NCI-H1417 (cell line): ENCODE measurements at regions not wholly inside any gene's neighbourhood (a gene's known extent, or its start where the extent isn't known, plus 50 kb on each side); places are given as distances from the start of the nearest gene placed in this dataset.
"Not testable (repeated sequence)": the region's sequence is repeated elsewhere in the genome, so short reads cannot be mapped to it uniquely, and the experiment has no call there.

Source experiments
- DNase-seq, 3 experiments: peaks; one replicate each; lab custom pipeline; 2025; lab: John Stamatoyannopoulos, UW

DNA sequence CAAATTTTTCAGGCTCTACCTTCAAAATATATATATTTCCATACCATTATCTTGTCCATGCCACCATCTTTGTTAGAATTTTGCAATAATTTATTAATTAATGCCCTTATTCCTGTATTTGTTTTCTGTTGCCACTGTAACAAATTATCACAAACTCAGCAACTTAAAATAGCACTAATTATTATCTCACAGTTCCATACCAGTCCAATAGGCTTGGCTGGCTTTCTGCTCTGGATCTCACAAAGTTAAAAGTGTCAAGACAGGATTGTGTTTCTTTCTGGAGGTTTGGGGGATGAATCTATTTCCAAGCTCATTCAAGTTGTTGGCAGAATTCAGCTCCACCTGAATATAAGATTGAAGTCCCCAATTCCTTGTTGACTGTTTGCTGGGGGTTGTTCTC is 58.6 kb upstream of the SLC38A4 start:
- DNase-seq, result no peak

DNA sequence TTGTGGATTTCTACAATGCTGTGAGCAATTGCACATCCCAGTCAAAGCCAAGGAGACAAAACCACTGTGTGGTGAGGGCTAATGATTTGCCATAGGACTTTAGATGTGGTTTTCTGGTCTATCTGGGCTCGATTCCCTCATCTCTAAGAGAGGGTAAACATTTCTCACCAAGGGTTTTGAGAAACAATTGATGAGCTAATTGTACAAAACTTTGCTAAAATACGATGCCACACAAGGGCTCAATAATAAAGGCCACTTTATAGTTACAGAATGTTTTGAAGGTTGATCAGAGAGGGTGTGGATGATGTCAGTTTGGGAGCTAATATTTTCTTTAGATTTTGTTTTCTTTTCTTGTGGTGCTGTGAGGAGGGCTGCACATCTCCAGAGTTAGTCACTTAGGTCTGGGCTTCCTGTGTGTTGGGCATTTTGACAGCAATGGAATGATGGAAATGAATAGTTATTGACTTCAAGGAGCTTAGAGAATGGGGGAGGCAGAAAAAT is 60.8 kb upstream of the SLC38A4 start:
- DNase-seq, result no peak

DNA sequence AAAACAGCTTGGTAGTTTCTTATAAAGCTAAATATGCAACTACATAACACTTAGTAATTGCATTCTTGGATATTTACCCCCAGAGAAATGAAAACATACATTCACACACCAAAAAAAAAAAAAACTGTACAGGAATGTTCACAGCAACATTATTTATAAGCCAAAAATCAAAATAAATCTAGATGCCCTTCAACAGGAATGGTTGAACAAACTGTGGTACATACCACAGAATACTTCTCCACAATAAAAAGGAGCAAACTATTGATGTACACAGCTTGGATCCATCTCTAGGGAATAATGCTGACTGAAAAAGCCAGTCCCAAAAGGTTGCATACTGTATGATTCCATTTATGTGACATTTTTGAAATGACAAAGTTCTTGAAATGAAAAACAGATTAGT is 62.1 kb upstream of the SLC38A4 start:
- no peak for DNase-seq

DNA sequence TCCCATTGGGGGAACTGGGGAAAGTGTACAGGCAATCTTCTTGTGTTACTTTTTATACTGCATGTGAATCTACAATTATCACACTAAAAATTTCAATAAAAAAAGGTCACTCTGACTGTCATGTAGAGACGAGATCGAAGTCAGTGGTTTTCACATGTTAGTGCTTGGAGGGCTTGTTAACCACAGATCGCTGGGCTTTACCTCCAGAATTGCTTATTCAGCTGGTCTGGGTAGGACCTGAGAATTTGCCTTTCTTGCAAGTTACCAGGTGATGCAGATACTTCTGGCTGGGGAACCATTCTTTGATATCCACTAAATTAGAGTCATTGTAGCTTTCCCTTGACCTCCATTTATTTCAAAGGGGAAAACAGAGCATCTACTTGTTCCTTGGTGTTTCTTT is 62.8 kb upstream of the SLC38A4 start:
- no peak for DNase-seq

DNA sequence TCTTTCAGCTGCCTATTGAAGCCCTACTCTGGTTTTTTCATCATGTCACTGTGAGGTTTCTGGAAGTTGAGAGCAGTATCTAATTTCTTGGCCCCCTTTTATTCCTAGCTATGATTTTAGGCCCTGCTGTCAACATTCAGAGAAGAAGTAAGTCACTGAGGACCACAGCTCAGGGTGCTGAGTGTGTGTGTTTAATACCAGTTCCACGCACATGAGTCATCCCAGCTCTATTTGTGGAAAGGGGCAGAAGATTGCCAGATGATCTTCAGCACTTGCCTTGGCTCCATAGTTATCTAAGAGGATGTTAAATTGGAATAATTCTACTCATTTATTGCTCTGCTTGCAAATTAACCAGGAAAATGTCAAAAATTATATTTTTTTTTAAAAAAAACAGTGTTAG is 65.5 kb upstream of the SLC38A4 start:
- DNase-seq, result no peak

- DNase-seq, result no peak
Measured at GRCh38 chr12:46892034-46892705, 66.4 kb upstream of the SLC38A4 start.

GRCh38 chr12:46892887-46893286 is 67.1 kb upstream of the SLC38A4 start:
- DNase-seq, result no peak

DNA sequence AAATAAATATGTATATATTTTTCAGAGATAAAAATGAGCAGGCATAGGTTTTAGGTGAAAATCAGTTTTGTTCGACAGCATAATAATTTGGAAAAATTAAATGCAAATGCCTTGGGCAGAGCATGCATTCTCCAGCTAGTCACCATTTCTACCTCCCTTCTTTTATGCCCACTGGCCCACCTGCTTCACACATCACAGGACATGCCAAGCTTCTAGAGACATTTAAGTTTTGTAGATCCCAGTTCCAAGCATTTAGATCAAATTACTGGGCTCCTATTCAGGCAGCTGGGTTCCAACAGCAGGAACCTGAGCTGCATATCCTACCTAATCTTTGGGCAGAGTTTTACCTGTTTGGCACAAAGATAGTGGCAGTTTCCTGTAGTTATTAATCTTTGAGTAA is 67.6 kb upstream of the SLC38A4 start:
- no peak for DNase-seq

DNA sequence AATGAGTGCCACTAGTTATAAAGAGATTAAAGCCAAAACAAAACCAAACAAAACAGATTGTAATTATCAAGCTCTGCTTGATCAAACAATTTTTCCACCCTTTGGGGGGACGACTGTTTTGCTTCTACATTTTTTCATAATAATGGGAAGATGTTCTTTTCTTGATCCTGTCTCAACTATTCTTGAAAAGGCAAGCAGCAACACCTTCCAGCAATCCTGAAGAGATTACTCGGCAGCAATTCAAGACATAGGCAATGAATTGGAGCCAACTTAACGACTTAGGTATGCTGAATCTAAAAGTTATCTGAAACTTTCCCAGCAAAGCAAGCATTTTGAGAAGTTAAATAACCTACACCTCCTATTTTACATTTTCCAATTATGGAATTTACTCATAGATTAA is 69.9 kb upstream of the SLC38A4 start:
- DNase-seq, result no peak

DNA sequence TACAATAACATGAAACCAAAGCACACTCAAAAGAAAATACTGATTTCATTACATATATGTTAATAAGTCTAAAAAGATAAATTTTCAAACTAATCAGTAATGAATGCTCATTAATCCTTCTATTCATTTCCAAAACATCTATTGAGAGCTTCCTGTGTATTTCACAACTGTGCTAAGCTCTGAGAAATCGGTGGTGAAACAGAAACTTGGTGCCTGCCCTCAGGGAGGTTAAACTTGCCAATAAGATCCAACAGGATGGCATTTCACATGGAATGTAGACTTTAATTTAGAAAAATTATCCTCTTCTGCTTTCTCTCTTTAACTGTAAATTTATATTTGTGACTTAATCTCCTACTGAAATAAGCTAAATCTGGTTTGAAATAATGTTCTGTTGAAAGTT is 70.9 kb upstream of the SLC38A4 start:
- DNase-seq, result no peak

GRCh38 chr12:46898152-46898931 is 72.5 kb upstream of the SLC38A4 start:
- DNase-seq, result no peak

DNA sequence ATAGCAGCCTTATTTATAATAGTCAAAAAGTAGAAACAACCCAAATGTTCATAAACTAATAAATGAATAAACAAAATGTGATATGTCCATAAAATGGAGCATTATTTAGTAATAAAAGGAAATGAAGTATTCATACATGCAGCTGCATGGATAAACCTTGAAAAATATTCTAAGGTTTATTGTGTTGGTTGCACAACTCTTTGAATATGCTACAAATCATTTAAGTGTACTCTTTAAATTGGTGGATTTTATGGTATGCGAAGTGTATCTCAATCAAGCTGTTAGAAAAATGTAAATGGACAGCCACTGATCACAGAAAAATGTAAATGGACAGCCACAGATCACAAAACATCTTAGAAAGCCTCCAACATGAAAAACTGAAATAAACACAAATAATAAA is 73.2 kb upstream of the SLC38A4 start:
- DNase-seq, result no peak

DNA sequence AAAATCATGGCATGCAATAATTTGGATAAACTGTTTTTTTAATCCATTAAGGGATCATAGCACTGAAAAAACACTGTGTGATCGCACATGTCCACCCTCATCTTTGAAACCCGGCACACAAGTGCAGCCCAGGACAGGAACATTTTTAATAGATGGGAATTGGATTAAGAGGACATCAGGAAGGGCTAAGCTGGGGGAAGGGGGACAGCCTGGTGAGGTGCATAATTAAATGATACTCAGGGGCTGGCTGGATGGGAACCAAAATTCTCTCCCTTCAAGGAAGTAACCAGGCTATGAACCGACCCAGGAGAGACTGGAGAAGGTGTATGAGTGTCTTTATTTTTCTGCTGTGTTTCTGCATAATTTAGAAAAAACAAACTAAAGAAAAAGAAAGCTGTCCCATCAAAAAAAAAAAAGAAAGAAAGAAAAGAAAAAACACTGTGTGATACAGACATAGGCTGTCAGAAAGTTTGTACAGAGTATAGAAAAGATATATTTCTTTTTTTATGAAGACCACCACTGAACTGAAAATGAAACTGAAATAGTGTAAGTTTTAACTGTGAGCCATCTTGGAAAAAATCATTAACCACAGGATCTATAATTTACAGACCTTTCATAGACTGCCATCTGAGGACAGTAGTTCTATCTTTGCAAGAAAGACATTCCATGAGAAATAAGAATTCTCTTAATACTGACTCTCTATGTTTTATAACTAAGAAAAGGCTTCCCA is 75.1 kb upstream of the SLC38A4 start:
- no peak for DNase-seq

DNA sequence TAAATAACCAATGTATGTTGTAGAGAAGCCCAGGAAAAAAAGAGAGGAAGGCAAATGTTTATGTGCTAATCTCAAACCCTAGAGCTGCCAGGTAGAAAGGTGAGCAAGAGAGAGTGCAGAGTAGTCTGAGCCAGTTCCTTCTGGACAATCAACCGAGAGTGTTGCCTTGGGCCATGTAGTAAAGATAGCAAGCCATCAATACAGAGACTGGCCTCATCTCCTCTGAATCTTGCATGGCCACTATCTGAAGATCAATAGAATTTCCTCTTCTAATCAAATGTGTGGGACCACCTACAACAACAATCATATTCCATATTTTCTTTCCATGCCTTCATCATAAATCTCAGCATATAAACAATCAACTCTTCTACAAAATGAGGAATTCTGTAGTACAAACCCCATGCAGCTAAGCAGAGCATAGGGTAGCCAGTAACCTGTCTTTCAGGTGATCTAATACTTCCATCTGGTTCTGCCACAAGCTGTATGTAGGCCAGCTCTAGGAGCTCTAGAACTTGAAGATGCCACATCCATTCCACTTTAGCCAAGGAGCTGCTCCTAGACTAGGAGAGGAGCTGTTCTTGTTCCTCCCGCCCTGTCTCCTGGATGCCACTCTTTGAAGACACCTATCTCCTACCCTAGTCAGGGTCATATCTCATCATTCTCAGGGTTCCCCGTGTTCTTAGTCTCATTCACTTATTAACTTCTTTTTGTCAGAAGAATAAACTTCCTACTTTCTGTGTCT is 75.8 kb upstream of the SLC38A4 start:
- DNase-seq, result no peak

DNA sequence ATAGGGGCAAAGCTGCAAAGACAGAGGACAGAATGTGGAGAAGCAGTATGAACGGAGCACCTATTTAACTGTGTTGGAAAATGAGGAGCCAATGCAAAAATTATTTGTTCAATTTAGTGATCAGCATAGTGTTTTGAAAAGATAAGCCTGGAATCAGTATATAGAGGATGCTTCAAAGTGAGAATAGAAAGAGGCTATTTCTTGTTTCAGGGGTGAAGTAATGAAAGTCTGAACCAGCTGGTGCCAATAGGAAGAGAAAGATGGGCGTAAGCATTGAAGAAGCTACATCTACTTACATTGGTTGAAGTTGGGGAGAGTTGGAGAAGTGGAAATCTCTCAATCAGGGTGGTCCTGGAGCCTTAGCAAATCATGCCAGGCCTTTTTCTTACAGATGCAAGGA is 77.3 kb upstream of the SLC38A4 start:
- DNase-seq, result no peak

- no peak for DNase-seq
Measured at GRCh38 chr12:46904406-46905238, 78.8 kb upstream of the SLC38A4 start.

DNA sequence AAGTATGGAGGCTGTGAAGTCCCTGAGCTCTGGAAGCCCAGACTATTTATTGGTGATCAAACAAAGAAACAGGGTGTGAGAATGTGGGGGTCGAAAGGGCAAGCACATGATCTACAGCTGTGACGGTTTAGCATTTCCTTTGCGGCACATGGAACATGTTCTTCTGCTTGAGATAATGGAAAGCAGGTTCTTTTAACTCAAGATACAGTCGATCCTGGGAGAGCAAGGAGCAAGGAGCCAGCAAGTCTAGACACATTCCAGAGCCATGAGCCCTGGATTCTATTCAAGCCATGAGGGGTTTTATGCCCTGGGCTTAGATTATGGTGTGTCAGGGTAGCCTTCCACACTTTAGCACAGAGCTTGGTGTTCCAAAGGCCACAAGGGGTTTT is 79.4 kb upstream of the SLC38A4 start:
- DNase-seq, result not testable (repeated sequence)

- no peak for DNase-seq
Measured at GRCh38 chr12:46907791-46908190, 82.0 kb upstream of the SLC38A4 start.

GRCh38 chr12:46908236-46908935 is 82.6 kb upstream of the SLC38A4 start:
- no peak for DNase-seq

- no peak for DNase-seq
Measured at GRCh38 chr12:46908936-46909635, 83.3 kb upstream of the SLC38A4 start.
